Lung (tissue), 11 donors: ENCODE measurements at regions not wholly inside any gene's neighbourhood (a gene's known extent, or its start where the extent isn't known, plus 50 kb on each side); places are given as distances from the start of the nearest gene placed in this dataset.

Experiments used
- ATAC-seq: fragments of 200-7000 bp; cut with Tn5 transposase; one replicate; pipeline ENCODE4 v1.9.1; 2020; ENCODE audit warnings: moderate number of reproducible peaks; ENCODE audit not compliant: insufficient read depth, low FRiP score
- DNase-seq, 3 donors: peaks; one replicate each; pipeline ENCODE4 v3.0.0-alpha.2; 2013 to 2017
- H3K27ac ChIP-seq, 2 donors: one replicate each; pipeline ENCODE4 v1.5.1; 2013; ENCODE audit warnings: mild to moderate bottlenecking in 2 of 2, moderate library complexity in 2 of 2, control low read depth in 1 of 2, inconsistent platforms in 1 of 2, low read depth in 1 of 2, low read length in 1 of 2
- H3K27me3 ChIP-seq, 3 donors: one replicate each; pipeline ENCODE4 v1.5.1; 2013; ENCODE audit warnings: low read length in 2 of 3; ENCODE audit not compliant: control insufficient read depth in 3 of 3, insufficient read depth in 3 of 3
- H3K36me3 ChIP-seq, 4 donors: one replicate each; pipeline ENCODE4 v1.5.1; 2013; ENCODE audit warnings: low read length in 4 of 4, mild to moderate bottlenecking in 1 of 4, moderate library complexity in 1 of 4; ENCODE audit not compliant: control insufficient read depth in 4 of 4, insufficient read depth in 4 of 4
- H3K4me1 ChIP-seq, 5 donors: one replicate each; pipeline ENCODE4 v1.5.1; 2013; ENCODE audit warnings: low read length in 5 of 5, mild to moderate bottlenecking in 2 of 5, moderate library complexity in 1 of 5; ENCODE audit not compliant: control insufficient read depth in 5 of 5, insufficient read depth in 5 of 5
- H3K4me3 ChIP-seq: one replicate; pipeline ENCODE4 v1.5.1; 2013; ENCODE audit warnings: mild to moderate bottlenecking, control low read depth, moderate library complexity
- H3K9ac ChIP-seq, 2 donors: one replicate each; pipeline ENCODE4 v1.5.1; 2013; ENCODE audit warnings: low read length in 2 of 2, control low read depth in 1 of 2; ENCODE audit not compliant: insufficient read depth in 1 of 2
- H3K9me3 ChIP-seq, 4 donors: one replicate each; pipeline ENCODE4 v1.5.1; 2013; ENCODE audit warnings: low read length in 3 of 4, mild to moderate bottlenecking in 1 of 4, moderate library complexity in 1 of 4; ENCODE audit not compliant: control insufficient read depth in 4 of 4, insufficient read depth in 3 of 4
- CTCF ChIP-seq: IDR thresholded peaks from 2 replicates; pipeline ENCODE4 v1.5.1; 2012; ENCODE audit warnings: mild to moderate bottlenecking; ENCODE audit errors: control extremely low read depth, extremely low read depth
- WGBS, 2 donors: extraction: QIAGEN DNeasy Blood & Tissue Kit; methylation state at CpG; one replicate each; pipeline ENCODE4 v1.1.7; 2013; 5-methylcytosine and 5-hydroxymethylcytosine counted together
- donor health status: control.
- donor health status: control.
- donor health status: Bipolar disorder and iron deficiency.
- donor health status: healthy.
- donor health status: DM: yes; HTN: yes; CAD: no.

- Histone ChIP-seq H3K36me3 (no peaks in the 10 kb centered on the region), H3K4me1 (peaks cover 0 to 21% (median 0%) of the 10 kb centered on the region in 5 donors), H3K9me3 (peaks cover 0 to 3% (median 0%) of the 10 kb centered on the region in 4 donors), H3K27ac (no peak overlapping the region), H3K4me3 (no peak overlapping the region), H3K27me3 (no peaks in the 10 kb centered on the region), H3K9ac (no peak overlapping the region)
- DNase-seq, result no peak
- TF ChIP-seq CTCF, result no peak
- WGBS, 2 donors, result 93 to 97% methylated on average over 5 of the region's 5 CpGs
- no peak for ATAC-seq
Observed at GRCh38 chr13:73967397-73968165, 166.6 kb downstream of the KLF12 start.

- H3K27ac ChIP-seq, result peak overlapping the region in 1 of 2 donors; percentile 21
- DNase-seq, result no peak
- no peak overlapping the region for H3K4me3 ChIP-seq
- peaks cover 0 to 5% (median 1%) of the 10 kb centered on the region in 4 donors for H3K9me3 ChIP-seq
- H3K36me3 ChIP-seq, result peaks cover 0 to 2% (median 0%) of the 10 kb centered on the region in 4 donors
- no peak for ATAC-seq
- peaks cover 0 to 23% (median 0%) of the 10 kb centered on the region in 5 donors for H3K4me1 ChIP-seq
- no peaks in the 10 kb centered on the region for H3K27me3 ChIP-seq
- TF ChIP-seq CTCF, result no peak
- H3K9ac ChIP-seq, result no peak overlapping the region
Observed at GRCh38 chr13:73966331-73966730, 167.9 kb downstream of the KLF12 start.

GRCh38 chr13:73962284-73962683 lies 171.9 kb downstream of the KLF12 start:
- no peak overlapping the region for H3K27ac ChIP-seq
- DNase-seq, result no peak
- no peak overlapping the region for H3K4me3 ChIP-seq
- peaks cover 0 to 2% (median 0%) of the 10 kb centered on the region in 4 donors for H3K36me3 ChIP-seq
- peaks cover 0 to 5% (median 0%) of the 10 kb centered on the region in 4 donors for H3K9me3 ChIP-seq
- WGBS, 2 donors, result 65 to 81% methylated on average over 5 of the region's 5 CpGs
- ATAC-seq, result no peak
- TF ChIP-seq CTCF, result no peak
- H3K9ac ChIP-seq, result no peak overlapping the region
- no peaks in the 10 kb centered on the region for H3K27me3 ChIP-seq
- H3K4me1 ChIP-seq, result peaks cover 0 to 22% (median 0%) of the 10 kb centered on the region in 5 donors

- peak in 1 of 3 donors; percentile 14 for DNase-seq
- H3K27me3 ChIP-seq, result no peaks in the 10 kb centered on the region
- no peak for ATAC-seq
- peaks cover 0 to 5% (median 0%) of the 10 kb centered on the region in 4 donors for H3K9me3 ChIP-seq
- no peak for TF ChIP-seq CTCF
- no peak overlapping the region for H3K27ac ChIP-seq
- H3K4me1 ChIP-seq, result peaks cover 0 to 14% (median 0%) of the 10 kb centered on the region in 5 donors
- WGBS, 2 donors, result 57 to 63% methylated on average over 4 of the region's 4 CpGs
- H3K4me3 ChIP-seq, result no peak overlapping the region
- H3K9ac ChIP-seq, result no peak overlapping the region
- H3K36me3 ChIP-seq, result peaks cover 0 to 2% (median 0%) of the 10 kb centered on the region in 4 donors
Observed at GRCh38 chr13:73961181-73961580, 173.0 kb downstream of the KLF12 start.
